Nephron progenitor cell (in vitro differentiated cells): ENCODE measurements at regions not wholly inside any gene's neighbourhood (a gene's known extent, or its start where the extent isn't known, plus 50 kb on each side); places are given as distances from the start of the nearest gene placed in this dataset.
A peak's percentile ranks its signal among the peaks of the same experiment; 100 is the strongest.

ENCODE experiments used
- DNase-seq: peaks from one replicate; pipeline ENCODE4 v3.0.0; 2021
- H3K27ac Mint-ChIP-seq: 2 replicates; pipeline ENCODE4 v1.8.0; 2021; ENCODE audit warnings: mild to moderate bottlenecking, moderate library complexity, mixed read lengths
- H3K27me3 Mint-ChIP-seq: 2 replicates; pipeline ENCODE4 v1.8.0; 2021; ENCODE audit warnings: mild to moderate bottlenecking, low read depth, mixed read lengths; ENCODE audit not compliant: poor library complexity
- H3K36me3 Mint-ChIP-seq: 2 replicates; pipeline ENCODE4 v1.8.0; 2021; ENCODE audit warnings: low read depth, mixed read lengths
- H3K4me1 Mint-ChIP-seq: 2 replicates; pipeline ENCODE4 v1.8.0; 2021; ENCODE audit warnings: mixed read lengths
- H3K4me3 Mint-ChIP-seq: 2 replicates; pipeline ENCODE4 v1.8.0; 2021; ENCODE audit warnings: mild to moderate bottlenecking, moderate library complexity, mixed read lengths
- H3K9me3 Mint-ChIP-seq: 2 replicates; pipeline ENCODE4 v1.8.0; 2021; ENCODE audit warnings: mild to moderate bottlenecking, moderate library complexity, mixed read lengths
- CTCF ChIP-seq: fragments of 200-600 bp; sonication (generic); IDR thresholded peaks from 2 replicates; pipeline ENCODE4 v1.5.0; 2021; ENCODE audit warnings: antibody characterized with exemption

- Mint-ChIP-seq H3K27me3 (peaks cover 17% of the 10 kb centered on the region), H3K4me1 (peaks cover 14% of the 10 kb centered on the region), H3K4me3 (peak overlapping the region; percentile 87), H3K36me3 (no peaks in the 10 kb centered on the region), H3K27ac (no peak overlapping the region), H3K9me3 (no peaks in the 10 kb centered on the region)
- no peak for TF ChIP-seq CTCF
- peak; percentile 59 for DNase-seq
These were observed 406.4 kb downstream of the FAM47A start for GRCh38 chrX:33725535-33726210.

GRCh38 chrX:33721927-33722326 lies 410.2 kb downstream of the FAM47A start:
- no peak overlapping the region for H3K27ac Mint-ChIP-seq
- DNase-seq, result no peak
- H3K9me3 Mint-ChIP-seq, result no peaks in the 10 kb centered on the region
- peaks cover 14% of the 10 kb centered on the region for H3K4me1 Mint-ChIP-seq
- TF ChIP-seq CTCF, result no peak
- H3K36me3 Mint-ChIP-seq, result no peaks in the 10 kb centered on the region
- H3K4me3 Mint-ChIP-seq, result no peak overlapping the region
- peaks cover 5% of the 10 kb centered on the region for H3K27me3 Mint-ChIP-seq

DNA sequence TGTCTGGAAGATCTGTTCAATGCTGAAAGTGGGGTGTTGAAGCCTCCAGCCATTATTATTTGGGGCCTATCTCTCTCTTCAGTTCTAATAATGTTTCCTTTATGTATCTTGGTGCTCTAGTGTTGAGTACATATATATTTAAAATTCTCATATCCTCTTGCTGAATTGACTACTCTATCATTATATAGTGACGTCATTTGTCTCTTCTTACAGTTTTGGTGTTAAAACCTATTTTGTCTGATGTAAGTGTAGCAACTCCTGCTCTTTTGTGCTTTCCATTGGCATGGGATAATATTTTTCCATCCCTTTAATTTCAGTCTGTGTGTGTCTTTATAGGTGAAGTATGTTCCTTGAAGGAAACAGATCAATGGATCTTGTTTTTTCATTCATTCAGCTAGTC lies 446.0 kb downstream of the FAM47A start:
- no peak overlapping the region for H3K4me3 Mint-ChIP-seq
- no peaks in the 10 kb centered on the region for H3K36me3 Mint-ChIP-seq
- no peaks in the 10 kb centered on the region for H3K4me1 Mint-ChIP-seq
- DNase-seq, result no peak
- H3K27ac Mint-ChIP-seq, result no peak overlapping the region
- TF ChIP-seq CTCF, result no peak
- peaks cover 7% of the 10 kb centered on the region for H3K9me3 Mint-ChIP-seq
- H3K27me3 Mint-ChIP-seq, result no peaks in the 10 kb centered on the region
